ENCODE measurements at regions not wholly inside any gene's neighbourhood (a gene's known extent, or its start where the extent isn't known, plus 50 kb on each side); places are given as distances from the start of the nearest gene placed in this dataset.

- DNase-seq (ENCODE audit: low read depth): no peak
These were observed 49.9 kb upstream of the HS6ST1 start for GRCh38 chr2:128368437-128369107.

- no peak for DNase-seq (ENCODE audit: low read depth)
These were observed 50.5 kb upstream of the HS6ST1 start for GRCh38 chr2:128369108-128369555.

GRCh38 chr2:128369602-128370467 is 51.2 kb upstream of the HS6ST1 start:
- no peak for DNase-seq (ENCODE audit: low read depth)

GRCh38 chr2:128370468-128371247 is 52.0 kb upstream of the HS6ST1 start:
- DNase-seq (ENCODE audit: low read depth): no peak

- DNase-seq (ENCODE audit: low read depth): no peak
These were observed 52.6 kb upstream of the HS6ST1 start for GRCh38 chr2:128371248-128371630.

- no peak for DNase-seq (ENCODE audit: low read depth)
These were observed 53.1 kb upstream of the HS6ST1 start for GRCh38 chr2:128371648-128372345.

GRCh38 chr2:128372621-128373341 is 54.1 kb upstream of the HS6ST1 start:
- no peak for DNase-seq (ENCODE audit: low read depth)

- DNase-seq (ENCODE audit: low read depth): no peak
These were observed 54.9 kb upstream of the HS6ST1 start for GRCh38 chr2:128373451-128374000.

- no peak for DNase-seq (ENCODE audit: low read depth)
These were observed 55.5 kb upstream of the HS6ST1 start for GRCh38 chr2:128374001-128374710.

- DNase-seq (ENCODE audit: low read depth): no peak
These were observed 56.2 kb upstream of the HS6ST1 start for GRCh38 chr2:128374711-128375413.

- DNase-seq (ENCODE audit: low read depth): no peak
These were observed 56.8 kb upstream of the HS6ST1 start for GRCh38 chr2:128375454-128375853.

- DNase-seq (ENCODE audit: low read depth): no peak
These were observed 57.8 kb upstream of the HS6ST1 start for GRCh38 chr2:128376241-128377041.

- no peak for DNase-seq (ENCODE audit: low read depth)
These were observed 58.6 kb upstream of the HS6ST1 start for GRCh38 chr2:128377071-128377910.

- DNase-seq (ENCODE audit: low read depth): no peak
These were observed 59.8 kb upstream of the HS6ST1 start for GRCh38 chr2:128378231-128379020.

GRCh38 chr2:128379021-128380015 is 60.6 kb upstream of the HS6ST1 start:
- DNase-seq (ENCODE audit: low read depth): no peak
